ENCODE measurements at regions not wholly inside any gene's neighbourhood (a gene's known extent, or its start where the extent isn't known, plus 50 kb on each side); places are given as distances from the start of the nearest gene placed in this dataset.

GRCh38 chr10:65125212-65125611, 1604.0 kb downstream of the REEP3 start:
- TF ChIP-seq CTCF (IDR thresholded peaks at IDR 0.05; ENCODE audit: low read depth, low read length), result no peak
- no peak for DNase-seq (ENCODE audit: low read depth in 2 of 2)
- no peak overlapping the region for H3K4me3 ChIP-seq (replicated peaks in 1 of 2; ENCODE audit: low read depth in 2 of 2, low read length in 2 of 2)

- no peak for DNase-seq (ENCODE audit: low read depth in 2 of 2)
- H3K4me3 ChIP-seq (replicated peaks in 1 of 2; ENCODE audit: low read depth in 2 of 2, low read length in 2 of 2), result no peak overlapping the region
- TF ChIP-seq CTCF (IDR thresholded peaks at IDR 0.05; ENCODE audit: low read depth, low read length), result no peak
These were observed 1605.1 kb downstream of the REEP3 start for GRCh38 chr10:65126288-65126687.

GRCh38 chr10:65128277-65128676, 1607.1 kb downstream of the REEP3 start:
- no peak for TF ChIP-seq CTCF (IDR thresholded peaks at IDR 0.05; ENCODE audit: low read depth, low read length)
- DNase-seq (ENCODE audit: low read depth in 2 of 2), result no peak
- H3K4me3 ChIP-seq (replicated peaks in 1 of 2; ENCODE audit: low read depth in 2 of 2, low read length in 2 of 2), result no peak overlapping the region

GRCh38 chr10:65130162-65130758, 1609.1 kb downstream of the REEP3 start:
- no peak for DNase-seq (ENCODE audit: low read depth in 2 of 2)
- TF ChIP-seq CTCF (IDR thresholded peaks at IDR 0.05; ENCODE audit: low read depth, low read length), result no peak
- H3K4me3 ChIP-seq (replicated peaks in 1 of 2; ENCODE audit: low read depth in 2 of 2, low read length in 2 of 2), result no peak overlapping the region

- DNase-seq (ENCODE audit: low read depth in 2 of 2), result no peak
- H3K4me3 ChIP-seq (replicated peaks in 1 of 2; ENCODE audit: low read depth in 2 of 2, low read length in 2 of 2), result no peak overlapping the region
- TF ChIP-seq CTCF (IDR thresholded peaks at IDR 0.05; ENCODE audit: low read depth, low read length), result no peak
These were observed 1612.5 kb downstream of the REEP3 start for GRCh38 chr10:65133652-65134051.

GRCh38 chr10:65135508-65135907, 1614.3 kb downstream of the REEP3 start:
- no peak overlapping the region for H3K4me3 ChIP-seq (replicated peaks in 1 of 2; ENCODE audit: low read depth in 2 of 2, low read length in 2 of 2)
- DNase-seq (ENCODE audit: low read depth in 2 of 2), result no peak
- TF ChIP-seq CTCF (IDR thresholded peaks at IDR 0.05; ENCODE audit: low read depth, low read length), result no peak
